Pancreas (tissue), 10 donors: ENCODE measurements at regions not wholly inside any gene's neighbourhood (a gene's known extent, or its start where the extent isn't known, plus 50 kb on each side); places are given as distances from the start of the nearest gene placed in this dataset.

Experiments used
- ATAC-seq, 4 donors: fragments of 200-7000 bp; cut with Tn5 transposase; one replicate each; pipeline versions ENCODE4 v1.8.0 to v1.9.1; 2020; ENCODE audit warnings: mild to moderate bottlenecking in 4 of 4, moderate library complexity in 4 of 4
- DNase-seq, 6 donors: peaks; one replicate each; pipeline ENCODE4 v3.0.0-alpha.2; 2020
- FAIRE-seq: peaks from 2 replicates; lab custom pipeline; 2012; peaks lifted over from hg19 to GRCh38; lab: Jason Lieb, UNC
- H3K27ac ChIP-seq, 4 donors: fragments of 200-600 bp; sonication (generic); 1 replicate in 3 of 4; 2 replicates in 1 of 4; pipeline versions ENCODE4 v1.5.0 to v1.8.0; 2020
- H3K27me3 ChIP-seq, 4 donors: fragments of 200-600 bp; one replicate each; pipeline ENCODE4 v1.8.0; 2021
- H3K36me3 ChIP-seq, 3 donors: fragments of 200-600 bp; sonication (generic) in 1 of 3; one replicate each; pipeline versions ENCODE4 v1.5.0 to v1.8.0; 2020 to 2021
- H3K4me1 ChIP-seq, 3 donors: fragments of 200-600 bp; one replicate each; pipeline ENCODE4 v1.8.0; 2021
- H3K4me3 ChIP-seq, 4 donors: fragments of 200-600 bp; sonication (generic) in 2 of 4; one replicate each; pipeline versions ENCODE4 v1.5.0 to v1.8.0; 2020 to 2021
- H3K9me3 ChIP-seq, 4 donors: fragments of 200-600 bp; one replicate each; pipeline ENCODE4 v1.8.0; 2021
- WGBS, 2 donors: extraction: QIAGEN DNeasy Blood & Tissue Kit; methylation state at CpG; one replicate each; pipeline ENCODE4 v1.1.7; 2013; 5-methylcytosine and 5-hydroxymethylcytosine counted together
- intact Hi-C, 3 donors: fragments of 100-400 bp; cut with DNase I; formaldehyde crosslinking; loops; one replicate each; pipeline versions ENCODE4 v1.11.1 to v1.14.2; 2022
- TF ChIP-seq, protein P1 (sequence below), 4 donors: fragments of 200-600 bp; sonication (generic) in 3 of 4; IDR thresholded peaks; one replicate each; pipeline versions ENCODE4 v1.5.0 to v1.8.0; 2021; ENCODE audit warnings: antibody characterized with exemption in 4 of 4
- donor health status: healthy with polysubstance abuse.
- donor health status: DM: no; HTN: no; CAD: no; lungs with moderate emphysema.
- donor health status: DM: no; HTN: no; CAD: no.
- donor health status: control.
- donor health status: control.
- donor health status: Bipolar disorder and iron deficiency.
- donor health status: DM: yes; HTN: yes; CAD: no.
- donor health status: DM: no; HTN: no; CAD: no.
- donor health status: DM: no; HTN: no; CAD: no.
- donor health status: DM: yes; HTN: yes; CAD: no.

DNA sequence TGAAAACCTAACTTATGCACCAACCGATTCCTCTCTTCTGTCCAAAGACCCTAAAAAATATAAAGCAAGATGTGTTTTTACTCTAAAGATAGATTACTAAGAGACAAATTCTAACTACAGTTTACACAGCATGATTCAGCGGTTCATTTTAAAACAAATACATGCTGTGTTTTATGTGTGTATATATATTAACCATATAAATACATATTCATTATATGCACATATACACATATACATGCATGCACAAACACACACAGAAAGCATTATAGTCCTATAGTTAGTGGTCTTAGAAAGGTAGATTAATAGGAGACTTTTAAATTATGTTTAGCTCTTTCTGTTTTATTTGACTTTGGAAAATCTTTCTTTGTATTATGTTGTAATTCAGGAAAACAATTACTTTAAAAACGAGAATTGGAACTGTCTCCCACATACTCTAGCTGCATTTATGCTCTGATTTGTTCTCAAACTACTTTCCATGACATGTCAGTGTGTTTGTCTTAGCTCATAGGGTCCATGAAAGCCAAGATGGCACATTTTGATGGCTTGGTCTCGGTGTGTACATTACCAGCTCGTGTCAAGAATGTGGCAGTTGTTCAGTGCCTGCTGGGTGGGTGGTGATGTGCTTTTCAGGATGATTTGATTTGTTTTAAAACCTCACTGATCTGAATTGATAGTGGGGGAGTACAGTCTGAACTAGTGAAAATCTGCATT is 548.8 kb upstream of the SALL1 start:
- DNase-seq = no peak
- FAIRE-seq = no peak
- Histone ChIP-seq H3K4me3 (no peak overlapping the region), H3K27ac (no peak overlapping the region), H3K4me1 (no peaks in the 10 kb centered on the region), H3K36me3 (no peaks in the 10 kb centered on the region), H3K27me3 (peaks cover 0 to 4% (median 0%) of the 10 kb centered on the region in 4 donors), H3K9me3 (no peaks in the 10 kb centered on the region)
- TF ChIP-seq, protein P1, sequence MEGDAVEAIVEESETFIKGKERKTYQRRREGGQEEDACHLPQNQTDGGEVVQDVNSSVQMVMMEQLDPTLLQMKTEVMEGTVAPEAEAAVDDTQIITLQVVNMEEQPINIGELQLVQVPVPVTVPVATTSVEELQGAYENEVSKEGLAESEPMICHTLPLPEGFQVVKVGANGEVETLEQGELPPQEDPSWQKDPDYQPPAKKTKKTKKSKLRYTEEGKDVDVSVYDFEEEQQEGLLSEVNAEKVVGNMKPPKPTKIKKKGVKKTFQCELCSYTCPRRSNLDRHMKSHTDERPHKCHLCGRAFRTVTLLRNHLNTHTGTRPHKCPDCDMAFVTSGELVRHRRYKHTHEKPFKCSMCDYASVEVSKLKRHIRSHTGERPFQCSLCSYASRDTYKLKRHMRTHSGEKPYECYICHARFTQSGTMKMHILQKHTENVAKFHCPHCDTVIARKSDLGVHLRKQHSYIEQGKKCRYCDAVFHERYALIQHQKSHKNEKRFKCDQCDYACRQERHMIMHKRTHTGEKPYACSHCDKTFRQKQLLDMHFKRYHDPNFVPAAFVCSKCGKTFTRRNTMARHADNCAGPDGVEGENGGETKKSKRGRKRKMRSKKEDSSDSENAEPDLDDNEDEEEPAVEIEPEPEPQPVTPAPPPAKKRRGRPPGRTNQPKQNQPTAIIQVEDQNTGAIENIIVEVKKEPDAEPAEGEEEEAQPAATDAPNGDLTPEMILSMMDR (IDR thresholded peaks at IDR 0.05) = no peak
- intact Hi-C loops = no loop called here
- WGBS, 2 donors = 55 to 75% methylated on average over 5 of the region's 5 CpGs
- ATAC-seq = no peak

DNA sequence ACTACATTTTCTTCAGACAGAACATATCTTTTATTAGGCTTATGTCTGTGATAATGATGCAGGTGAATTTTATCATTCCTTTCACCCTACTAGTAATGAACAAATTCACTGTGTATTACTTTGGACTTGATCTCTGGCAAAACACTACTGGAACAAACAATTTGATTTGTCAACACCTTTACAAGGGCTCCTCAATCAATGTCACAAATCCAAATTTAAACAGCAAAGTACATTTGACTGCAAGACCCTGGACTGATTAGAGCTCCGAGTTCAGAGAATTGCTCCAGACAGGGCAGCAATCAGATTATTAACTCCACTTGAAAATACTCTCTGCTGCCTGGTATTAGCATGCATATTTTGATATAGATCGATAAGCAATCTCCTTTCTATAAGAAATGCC is 547.6 kb upstream of the SALL1 start:
- Histone ChIP-seq H3K4me3 (no peak overlapping the region), H3K9me3 (no peaks in the 10 kb centered on the region), H3K4me1 (no peaks in the 10 kb centered on the region), H3K27ac (no peak overlapping the region), H3K27me3 (peaks cover 0 to 4% (median 0%) of the 10 kb centered on the region in 4 donors), H3K36me3 (no peaks in the 10 kb centered on the region)
- intact Hi-C loops = no loop called here
- DNase-seq (no peak), ATAC-seq (no peak), FAIRE-seq (no peak)
- TF ChIP-seq, protein P1 (IDR thresholded peaks at IDR 0.05) = no peak
- WGBS, 2 donors = 34 to 43% methylated on average over 2 of the region's 2 CpGs

DNA sequence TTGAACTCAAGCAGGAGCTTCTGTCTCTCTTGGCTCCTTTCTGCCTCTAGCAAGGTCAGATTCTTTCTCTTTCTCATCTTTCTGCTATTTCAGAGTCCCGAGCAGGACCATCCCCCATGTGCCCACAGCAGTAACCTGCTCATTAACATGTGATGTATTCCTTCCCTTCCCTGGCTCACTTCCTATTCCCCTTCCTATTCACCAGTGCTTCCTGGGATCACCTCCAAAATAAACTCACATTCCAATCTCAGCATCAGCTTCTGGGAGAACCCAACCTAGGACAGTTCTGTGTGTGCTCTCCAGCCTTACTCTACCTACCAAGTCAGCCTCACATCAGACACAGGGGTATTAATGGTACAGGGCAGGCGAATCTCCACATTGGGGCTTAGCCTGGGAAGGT is 546.4 kb upstream of the SALL1 start:
- Histone ChIP-seq H3K27me3 (peaks cover 0 to 4% (median 0%) of the 10 kb centered on the region in 4 donors), H3K9me3 (no peaks in the 10 kb centered on the region), H3K4me1 (no peaks in the 10 kb centered on the region), H3K36me3 (no peaks in the 10 kb centered on the region), H3K4me3 (no peak overlapping the region), H3K27ac (no peak overlapping the region)
- no peak for FAIRE-seq
- intact Hi-C loops = no loop called here
- 38 to 58% methylated on average over 2 of the region's 2 CpGs for WGBS, 2 donors
- ATAC-seq = no peak
- no peak for DNase-seq
- TF ChIP-seq, protein P1 (IDR thresholded peaks at IDR 0.05) = no peak

DNA sequence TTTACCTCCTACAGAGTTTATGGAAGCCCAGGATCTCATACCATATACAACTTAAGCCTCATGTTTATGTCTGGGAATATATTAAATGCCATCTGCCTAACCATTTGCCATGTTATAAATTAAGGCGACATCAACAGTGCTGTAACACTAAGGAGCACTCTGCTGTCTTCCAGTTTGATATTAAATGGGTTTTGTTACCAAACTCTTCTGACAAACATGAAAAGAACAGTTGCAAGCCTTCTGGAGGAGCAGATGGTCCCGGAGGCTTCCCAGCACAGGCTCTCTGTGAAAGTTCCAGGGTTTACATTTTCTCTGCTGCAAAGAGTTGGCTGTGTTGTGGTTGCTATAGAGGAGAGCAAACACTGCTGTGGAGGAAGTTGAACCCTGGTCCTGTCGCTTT is 545.3 kb upstream of the SALL1 start:
- H3K27me3 ChIP-seq = peaks cover 0 to 4% (median 0%) of the 10 kb centered on the region in 4 donors
- 48 to 53% methylated on average over 3 of the region's 3 CpGs for WGBS, 2 donors
- TF ChIP-seq, protein P1 (IDR thresholded peaks at IDR 0.05) = no peak
- no peak overlapping the region for H3K4me3 ChIP-seq
- no peak for DNase-seq
- no peak for ATAC-seq
- H3K4me1 ChIP-seq = no peaks in the 10 kb centered on the region
- H3K27ac ChIP-seq = no peak overlapping the region
- no peaks in the 10 kb centered on the region for H3K36me3 ChIP-seq
- intact Hi-C loops = no loop called here
- H3K9me3 ChIP-seq = no peaks in the 10 kb centered on the region
- FAIRE-seq = no peak

DNA sequence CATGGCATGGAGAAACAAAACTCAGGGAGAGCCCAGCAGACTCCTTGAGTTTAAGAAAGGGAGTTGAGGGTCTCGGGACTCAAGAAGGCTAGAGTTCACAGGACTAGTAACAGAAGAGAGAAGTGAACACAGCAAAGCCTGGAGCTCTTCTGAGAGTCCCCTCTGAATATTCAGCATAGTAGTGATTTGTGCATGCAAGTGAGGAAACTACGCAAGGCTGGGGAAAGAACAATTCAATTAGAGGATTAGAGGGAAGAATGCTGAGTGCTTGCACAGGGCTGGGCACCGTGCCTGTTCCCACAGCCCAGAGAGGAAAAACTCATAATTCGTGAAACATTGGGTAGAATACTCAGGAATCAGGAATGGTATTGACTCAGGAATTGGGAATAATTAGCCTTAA is 540.0 kb upstream of the SALL1 start:
- FAIRE-seq (no peak), DNase-seq (no peak), ATAC-seq (no peak)
- Histone ChIP-seq H3K4me1 (no peaks in the 10 kb centered on the region), H3K27ac (no peak overlapping the region), H3K36me3 (no peaks in the 10 kb centered on the region), H3K9me3 (no peaks in the 10 kb centered on the region), H3K27me3 (no peaks in the 10 kb centered on the region), H3K4me3 (no peak overlapping the region)
- TF ChIP-seq, protein P1 (IDR thresholded peaks at IDR 0.05) = no peak
- intact Hi-C loops = no loop called here
- 67 to 70% methylated on average over 4 of the region's 4 CpGs for WGBS, 2 donors
